GM21526 (cell line): ENCODE measurements at regions not wholly inside any gene's neighbourhood (a gene's known extent, or its start where the extent isn't known, plus 50 kb on each side); places are given as distances from the start of the nearest gene placed in this dataset.
"Not testable (repeated sequence)": the region's sequence is repeated elsewhere in the genome, so short reads cannot be mapped to it uniquely, and the experiment has no call there.

ENCODE experiments used
- ATAC-seq: cut with Tn5 transposase; IDR thresholded peaks from one replicate; pipeline ENCODE4 v1.9.1; 2021; ENCODE audit warnings: moderate library complexity; ENCODE audit not compliant: unreplicated experiment, low FRiP score

GRCh38 chr14:55841625-55842024 is 261.6 kb downstream of the KTN1 start:
- ATAC-seq, result no peak

- no peak for ATAC-seq
Observed at GRCh38 chr14:55843718-55844403, 263.9 kb downstream of the KTN1 start.

- no peak for ATAC-seq
Observed at GRCh38 chr14:55845963-55846825, 266.2 kb downstream of the KTN1 start.

GRCh38 chr14:55846826-55847446 is 266.9 kb downstream of the KTN1 start:
- no peak for ATAC-seq

GRCh38 chr14:55847766-55848165 is 267.8 kb downstream of the KTN1 start:
- no peak for ATAC-seq

GRCh38 chr14:55848964-55849363 is 269.0 kb downstream of the KTN1 start:
- ATAC-seq, result no peak

- no peak for ATAC-seq
Observed at GRCh38 chr14:55849833-55850232, 268.4 kb upstream of the PELI2 start.

GRCh38 chr14:55850825-55851241 is 267.4 kb upstream of the PELI2 start:
- ATAC-seq, result no peak

- ATAC-seq, result no peak
Observed at GRCh38 chr14:55851301-55851700, 266.9 kb upstream of the PELI2 start.

- no peak for ATAC-seq
Observed at GRCh38 chr14:55851961-55852360, 266.2 kb upstream of the PELI2 start.

GRCh38 chr14:55855751-55856150 is 262.5 kb upstream of the PELI2 start:
- no peak for ATAC-seq

- no peak for ATAC-seq
Observed at GRCh38 chr14:55858604-55859003, 259.6 kb upstream of the PELI2 start.

GRCh38 chr14:55861561-55861960 is 256.6 kb upstream of the PELI2 start:
- not testable (repeated sequence) for ATAC-seq

- no peak for ATAC-seq
Observed at GRCh38 chr14:55864890-55865655, 253.1 kb upstream of the PELI2 start.

GRCh38 chr14:55867311-55867710 is 250.9 kb upstream of the PELI2 start:
- no peak for ATAC-seq

GRCh38 chr14:55867719-55868118 is 250.5 kb upstream of the PELI2 start:
- ATAC-seq, result no peak

GRCh38 chr14:55869397-55870049 is 248.7 kb upstream of the PELI2 start:
- ATAC-seq, result no peak

- ATAC-seq, result no peak
Observed at GRCh38 chr14:55873169-55873568, 245.0 kb upstream of the PELI2 start.

- ATAC-seq, result no peak
Observed at GRCh38 chr14:55874785-55875184, 243.4 kb upstream of the PELI2 start.

- ATAC-seq, result no peak
Observed at GRCh38 chr14:55877942-55878341, 240.3 kb upstream of the PELI2 start.
